Neuronal stem cell (in vitro differentiated cells): ENCODE measurements at regions not wholly inside any gene's neighbourhood (a gene's known extent, or its start where the extent isn't known, plus 50 kb on each side); places are given as distances from the start of the nearest gene placed in this dataset.

ENCODE experiments used
- DNase-seq: peaks from one replicate; pipeline ENCODE4 v3.0.0-alpha.2; 2013; ENCODE audit warnings: low spot score
- H2AFZ ChIP-seq: one replicate; pipeline ENCODE4 v1.6.1; 2013; ENCODE audit warnings: mild to moderate bottlenecking, low read length, inconsistent platforms
- H2AK5ac ChIP-seq: 2 replicates; pipeline ENCODE4 v1.6.1; 2013; ENCODE audit warnings: low read depth, mild to moderate bottlenecking, inconsistent platforms, low read length, moderate library complexity, mixed read lengths
- H2BK120ac ChIP-seq: 2 replicates; pipeline ENCODE4 v1.6.1; 2013; ENCODE audit warnings: low read depth, mild to moderate bottlenecking, inconsistent platforms, low read length, moderate library complexity, mixed read lengths
- H2BK12ac ChIP-seq: one replicate; pipeline ENCODE4 v1.6.1; 2013; ENCODE audit warnings: low read length, inconsistent platforms
- H2BK15ac ChIP-seq: 2 replicates; pipeline ENCODE4 v1.6.1; 2013; ENCODE audit warnings: mild to moderate bottlenecking, low read length, inconsistent platforms, mixed read lengths
- H2BK5ac ChIP-seq: one replicate; pipeline ENCODE4 v1.6.1; 2013; ENCODE audit warnings: inconsistent platforms, mild to moderate bottlenecking, low read length, moderate library complexity
- H3K14ac ChIP-seq: one replicate; pipeline ENCODE4 v1.6.1; 2013; ENCODE audit warnings: low read length, inconsistent platforms
- H3K18ac ChIP-seq: 2 replicates; pipeline ENCODE4 v1.6.1; 2013; ENCODE audit warnings: low read length, inconsistent platforms
- H3K23ac ChIP-seq: 2 replicates; pipeline ENCODE4 v1.6.1; 2013; ENCODE audit warnings: low read depth, mild to moderate bottlenecking, mixed read lengths, low read length, inconsistent platforms; ENCODE audit not compliant: poor library complexity
- H3K27ac ChIP-seq: replicated peaks from 3 replicates; pipeline ENCODE4 v1.5.1; 2013; ENCODE audit warnings: low read length, inconsistent platforms
- H3K27me3 ChIP-seq, 3 experiments: 2 replicates each; pipeline ENCODE4 v1.6.1; 2013; ENCODE audit warnings: low read length in 3 of 3, mild to moderate bottlenecking in 2 of 3, inconsistent platforms in 1 of 3, low read depth in 1 of 3, mixed read lengths in 1 of 3, moderate library complexity in 1 of 3; ENCODE audit not compliant: control insufficient read depth in 3 of 3, insufficient read depth in 3 of 3
- H3K36me3 ChIP-seq, 2 donors: replicated peaks in 1 of 2; 2 replicates each; pipeline ENCODE4 v1.6.1; 2013; ENCODE audit warnings: low read length in 2 of 2; ENCODE audit not compliant: control insufficient read depth in 2 of 2, insufficient read depth in 2 of 2
- H3K4ac ChIP-seq: 2 replicates; pipeline ENCODE4 v1.6.1; 2013; ENCODE audit warnings: inconsistent platforms, mild to moderate bottlenecking, low read length, moderate library complexity
- H3K4me1 ChIP-seq, 2 donors: 1 replicate in 1 of 2; 2 replicates in 1 of 2; pipeline ENCODE4 v1.6.1; 2013; ENCODE audit warnings: low read length in 2 of 2, low read depth in 1 of 2; ENCODE audit not compliant: control insufficient read depth in 2 of 2, insufficient read depth in 1 of 2
- H3K4me2 ChIP-seq: one replicate; pipeline ENCODE4 v1.6.1; 2013; ENCODE audit warnings: mild to moderate bottlenecking, low read length, inconsistent platforms; ENCODE audit not compliant: insufficient read depth, poor library complexity, severe bottlenecking
- H3K4me3 ChIP-seq, 2 donors: 2 replicates each; pipeline ENCODE4 v1.5.1; 2013; ENCODE audit warnings: low read length in 2 of 2, mild to moderate bottlenecking in 2 of 2, inconsistent platforms in 1 of 2, moderate library complexity in 1 of 2
- H3K79me1 ChIP-seq: one replicate; pipeline ENCODE4 v1.6.1; 2013; ENCODE audit warnings: low read depth, mild to moderate bottlenecking, inconsistent platforms, low read length, moderate library complexity
- H3K9ac ChIP-seq: one replicate; pipeline ENCODE4 v1.6.1; 2013; ENCODE audit warnings: mild to moderate bottlenecking, low read depth, low read length, inconsistent platforms; ENCODE audit not compliant: poor library complexity
- H3K9me3 ChIP-seq, 2 donors: replicated peaks in 1 of 2; 2 replicates each; pipeline versions ENCODE3 to v1.6.1; 2013; ENCODE audit warnings: low read length in 2 of 2, mild to moderate bottlenecking in 2 of 2, inconsistent platforms in 1 of 2, low read depth in 1 of 2, mixed read lengths in 1 of 2, moderate library complexity in 1 of 2; ENCODE audit not compliant: control insufficient read depth in 2 of 2, insufficient read depth in 1 of 2
- H4K8ac ChIP-seq: one replicate; pipeline ENCODE4 v1.6.1; 2013; ENCODE audit warnings: low read depth, mild to moderate bottlenecking, inconsistent platforms, low read length, moderate library complexity
- H4K91ac ChIP-seq: one replicate; pipeline ENCODE4 v1.6.1; 2013; ENCODE audit warnings: low read length, low read depth, mild to moderate bottlenecking, inconsistent platforms; ENCODE audit not compliant: poor library complexity
- WGBS, 2 donors: extraction: QIAGEN DNeasy Blood & Tissue Kit; methylation state at CpG; one replicate each; pipeline ENCODE4 v1.1.7; 2013; ENCODE audit warnings: missing lambda C conversion rate in 2 of 2, mixed read lengths in 1 of 2; ENCODE audit not compliant: insufficient read length in 2 of 2, insufficient replicate concordance in 1 of 2; ENCODE audit errors: extremely low coverage in 2 of 2; 5-methylcytosine and 5-hydroxymethylcytosine counted together

GRCh38 chr12:58639318-58639934 lies 280.9 kb downstream of the LRIG3 start:
- H3K18ac ChIP-seq: no peak overlapping the region
- no peak overlapping the region for H3K23ac ChIP-seq
- WGBS, 2 donors: no CpG with 5 or more reads among the region's 4 CpGs

GRCh38 chr12:58640314-58640713 lies 280.0 kb downstream of the LRIG3 start:
- Histone ChIP-seq H2BK120ac (no peak overlapping the region), H3K18ac (no peak overlapping the region), H2BK12ac (no peak overlapping the region), H2AK5ac (no peak overlapping the region), H3K9me3 (no peaks in the 10 kb centered on the region), H4K8ac (no peak overlapping the region), H3K27ac (no peak overlapping the region), H4K91ac (no peak overlapping the region), H2BK5ac (no peak overlapping the region), H3K14ac (no peak overlapping the region), H3K36me3 (no peaks in the 10 kb centered on the region), H3K4me2 (no peak overlapping the region), H3K27me3 (no peaks in the 10 kb centered on the region), H3K23ac (no peak overlapping the region), H2BK15ac (no peak overlapping the region), H2AFZ (no peak overlapping the region), H3K4me3 (no peak overlapping the region), H3K9ac (no peak overlapping the region), H3K4ac (no peak overlapping the region), H3K79me1 (no peaks in the 10 kb centered on the region), H3K4me1 (no peaks in the 10 kb centered on the region)
- no CpG with 5 or more reads among the region's 1 CpG for WGBS, 2 donors
- DNase-seq: no peak

More at GRCh38 chr12:58639318-58639934, 280.9 kb downstream of the LRIG3 start:
- no peaks in the 10 kb centered on the region for H3K36me3 ChIP-seq
- H4K8ac ChIP-seq: no peak overlapping the region
- no peak overlapping the region for H3K14ac ChIP-seq
- H2AK5ac ChIP-seq: no peak overlapping the region
- H3K4me3 ChIP-seq: no peak overlapping the region
- no peak overlapping the region for H3K4me2 ChIP-seq
- no peak for DNase-seq
- no peaks in the 10 kb centered on the region for H3K27me3 ChIP-seq
- H2AFZ ChIP-seq: no peak overlapping the region
- no peaks in the 10 kb centered on the region for H3K79me1 ChIP-seq
- no peak overlapping the region for H3K9ac ChIP-seq
- H2BK5ac ChIP-seq: no peak overlapping the region
- no peak overlapping the region for H2BK15ac ChIP-seq
- H3K4ac ChIP-seq: no peak overlapping the region
- no peak overlapping the region for H2BK120ac ChIP-seq
- no peaks in the 10 kb centered on the region for H3K9me3 ChIP-seq
- H2BK12ac ChIP-seq: no peak overlapping the region
- no peak overlapping the region for H4K91ac ChIP-seq
- no peaks in the 10 kb centered on the region for H3K4me1 ChIP-seq
- no peak overlapping the region for H3K27ac ChIP-seq

GRCh38 chr12:58645946-58646345 lies 274.4 kb downstream of the LRIG3 start:
- Histone ChIP-seq H2BK15ac (no peak overlapping the region), H3K36me3 (no peaks in the 10 kb centered on the region), H3K18ac (no peak overlapping the region), H2BK120ac (no peak overlapping the region), H2BK12ac (no peak overlapping the region), H2AFZ (no peak overlapping the region), H3K14ac (no peak overlapping the region), H4K91ac (no peak overlapping the region), H2BK5ac (no peak overlapping the region), H2AK5ac (no peak overlapping the region), H3K27me3 (no peaks in the 10 kb centered on the region), H3K9me3 (no peaks in the 10 kb centered on the region), H4K8ac (no peak overlapping the region), H3K79me1 (no peaks in the 10 kb centered on the region), H3K4me1 (no peaks in the 10 kb centered on the region), H3K23ac (no peak overlapping the region), H3K4me3 (no peak overlapping the region), H3K9ac (no peak overlapping the region), H3K27ac (no peak overlapping the region), H3K4me2 (no peak overlapping the region), H3K4ac (no peak overlapping the region)
- WGBS, 2 donors: no CpG with 5 or more reads among the region's 2 CpGs
- no peak for DNase-seq

GRCh38 chr12:58647495-58647894 lies 272.8 kb downstream of the LRIG3 start:
- no peak overlapping the region for H4K91ac ChIP-seq
- no peak overlapping the region for H3K18ac ChIP-seq
- no peaks in the 10 kb centered on the region for H3K36me3 ChIP-seq
- no peaks in the 10 kb centered on the region for H3K79me1 ChIP-seq
- no peak overlapping the region for H3K4me3 ChIP-seq
- H3K4me1 ChIP-seq: no peaks in the 10 kb centered on the region
- H2BK5ac ChIP-seq: no peak overlapping the region
- no peak overlapping the region for H2AFZ ChIP-seq
- no peak overlapping the region for H3K4me2 ChIP-seq
- H4K8ac ChIP-seq: no peak overlapping the region
- WGBS, 2 donors: no CpG with 5 or more reads among the region's 3 CpGs
- no peak overlapping the region for H2BK15ac ChIP-seq
- DNase-seq: no peak
- H3K9ac ChIP-seq: no peak overlapping the region
- no peak overlapping the region for H3K4ac ChIP-seq
- no peaks in the 10 kb centered on the region for H3K9me3 ChIP-seq
- H3K27me3 ChIP-seq: no peaks in the 10 kb centered on the region
- no peak overlapping the region for H2BK120ac ChIP-seq
- H2AK5ac ChIP-seq: no peak overlapping the region
- H2BK12ac ChIP-seq: no peak overlapping the region
- H3K14ac ChIP-seq: no peak overlapping the region
- no peak overlapping the region for H3K27ac ChIP-seq
- no peak overlapping the region for H3K23ac ChIP-seq
